Stimulated activated CD4-positive, alpha-beta T cell treated with anti-CD3 and anti-CD28 coated beads, TNF-alpha, amount 100 ng/mL, for 4 hours (primary cell): ENCODE measurements at regions not wholly inside any gene's neighbourhood (a gene's known extent, or its start where the extent isn't known, plus 50 kb on each side); places are given as distances from the start of the nearest gene placed in this dataset.

ENCODE experiments used
- DNase-seq, 3 experiments: peaks; one replicate each; pipeline ENCODE4 v3.0.0-alpha.2; 2020; ENCODE audit warnings: low read depth in 3 of 3

GRCh38 chr6:1065986-1066385 is 245.9 kb upstream of the FOXQ1 start:
- no peak for DNase-seq

- no peak for DNase-seq
These were observed 248.1 kb upstream of the FOXQ1 start for GRCh38 chr6:1063671-1064355.

- no peak for DNase-seq
These were observed 248.9 kb upstream of the FOXQ1 start for GRCh38 chr6:1062786-1063545.

GRCh38 chr6:1059596-1059995 is 252.3 kb upstream of the FOXQ1 start:
- DNase-seq, result no peak

- DNase-seq, result no peak
These were observed 254.3 kb upstream of the FOXQ1 start for GRCh38 chr6:1057490-1058135.

GRCh38 chr6:1055015-1055921 is 256.6 kb upstream of the FOXQ1 start:
- no peak for DNase-seq

- no peak for DNase-seq
These were observed 257.3 kb upstream of the FOXQ1 start for GRCh38 chr6:1054653-1055014.

GRCh38 chr6:1053586-1053985 is 258.3 kb upstream of the FOXQ1 start:
- DNase-seq, result no peak

- no peak for DNase-seq
These were observed 259.6 kb upstream of the FOXQ1 start for GRCh38 chr6:1052262-1052661.

- DNase-seq, result no peak
These were observed 262.0 kb upstream of the FOXQ1 start for GRCh38 chr6:1049900-1050299.

- DNase-seq, result no peak
These were observed 262.7 kb upstream of the FOXQ1 start for GRCh38 chr6:1049170-1049569.

GRCh38 chr6:1047981-1048541 is 263.8 kb upstream of the FOXQ1 start:
- DNase-seq, result no peak

GRCh38 chr6:1045239-1045638 is 266.7 kb upstream of the FOXQ1 start:
- DNase-seq, result no peak

GRCh38 chr6:1044040-1044836 is 267.7 kb upstream of the FOXQ1 start:
- DNase-seq, result no peak

- DNase-seq, result no peak
These were observed 268.5 kb upstream of the FOXQ1 start for GRCh38 chr6:1043458-1043836.

- no peak for DNase-seq
These were observed 269.1 kb upstream of the FOXQ1 start for GRCh38 chr6:1042583-1043457.

GRCh38 chr6:1040393-1040792 is 271.5 kb upstream of the FOXQ1 start:
- no peak for DNase-seq

GRCh38 chr6:1039746-1040145 is 272.2 kb upstream of the FOXQ1 start:
- DNase-seq, result no peak

GRCh38 chr6:1039191-1039590 is 272.7 kb upstream of the FOXQ1 start:
- DNase-seq, result no peak
